ENCODE measurements at regions not wholly inside any gene's neighbourhood (a gene's known extent, or its start where the extent isn't known, plus 50 kb on each side); places are given as distances from the start of the nearest gene placed in this dataset.
A peak's percentile ranks its signal among the peaks of the same experiment; 100 is the strongest.

DNA sequence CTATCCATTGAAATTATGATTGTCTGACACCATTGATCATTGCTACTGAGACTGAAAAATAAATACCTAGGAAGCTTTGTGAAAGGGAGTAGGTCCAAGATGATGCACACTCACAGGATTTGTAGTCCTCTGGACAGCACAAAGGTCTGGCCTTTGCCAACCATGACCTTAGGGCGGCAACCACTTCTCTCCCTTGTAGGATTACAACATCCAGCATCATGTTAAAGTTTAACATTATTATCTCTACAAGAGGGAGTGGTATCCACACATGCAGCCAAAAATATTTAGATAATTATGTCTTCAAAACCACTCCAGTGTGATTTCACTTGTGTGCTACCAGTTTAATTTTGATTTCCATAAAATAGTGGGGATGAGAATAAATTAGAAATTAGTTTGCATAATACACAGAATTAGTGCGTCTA is 51.1 kb upstream of the NHSL1 start:
- no peak for DNase-seq

DNA sequence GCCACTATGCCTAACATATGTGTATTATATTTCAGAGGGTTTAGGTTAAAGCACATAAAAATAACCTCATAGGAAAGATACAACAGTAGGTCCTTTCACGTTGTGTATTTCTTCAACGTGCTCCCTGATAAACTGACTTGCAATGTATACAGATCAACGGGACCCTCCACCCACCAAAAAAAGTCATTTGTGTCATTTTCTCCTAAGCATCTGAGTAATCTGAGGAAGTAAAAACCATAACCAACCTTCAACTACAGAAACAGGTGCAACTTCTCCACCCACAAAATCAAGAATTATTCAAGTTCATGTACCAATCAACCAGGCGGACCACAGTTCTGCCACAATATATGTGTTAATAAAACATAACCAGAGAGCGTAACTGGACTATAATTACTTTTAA is 54.9 kb upstream of the NHSL1 start:
- DNase-seq = no peak

DNA sequence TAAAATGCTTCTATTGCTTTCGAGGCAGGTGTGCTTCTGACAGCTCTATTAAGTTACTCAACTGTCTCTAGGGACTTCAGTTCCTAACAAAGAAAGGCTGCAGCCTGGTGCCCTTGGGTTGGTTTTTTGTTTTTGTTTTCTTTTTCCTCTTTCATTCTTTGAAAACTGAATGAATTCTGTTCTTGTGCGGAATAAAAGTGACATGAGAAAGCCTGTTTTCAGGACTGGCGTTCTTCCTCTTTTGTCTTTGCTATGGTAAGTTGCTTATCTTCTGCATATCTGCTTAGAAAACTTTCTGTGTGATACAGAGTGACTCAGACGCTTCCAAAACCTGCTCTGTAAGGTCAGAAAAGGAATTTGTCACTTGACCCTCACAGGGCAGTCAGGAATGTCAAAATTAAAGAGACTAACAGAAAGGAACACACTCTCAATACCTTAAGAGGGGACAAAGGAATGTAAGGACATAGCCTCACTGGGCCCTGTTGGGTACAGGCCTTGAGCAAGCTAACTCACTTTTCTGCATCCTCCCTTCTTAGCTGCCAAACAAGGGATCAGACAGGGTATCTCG is 56.2 kb upstream of the NHSL1 start:
- DNase-seq = no peak

DNA sequence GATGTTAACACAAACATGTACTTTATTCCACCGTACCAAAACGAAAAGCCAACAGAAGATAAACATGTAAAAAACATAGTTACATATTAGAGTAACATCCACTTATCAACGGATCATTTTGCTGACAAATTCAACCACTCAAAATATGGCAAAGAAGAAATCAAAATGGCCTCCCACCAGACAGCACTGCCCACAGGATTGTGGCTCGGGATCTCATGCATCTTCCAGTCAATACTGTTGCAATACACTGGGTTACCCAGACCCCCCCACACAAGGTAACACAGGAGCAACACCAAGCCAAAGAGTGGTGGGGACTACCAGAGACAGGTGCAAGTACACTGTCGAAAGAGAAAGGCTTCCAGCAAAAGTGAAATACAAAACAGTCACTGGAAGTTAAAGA is 57.9 kb upstream of the NHSL1 start:
- no peak for DNase-seq

DNA sequence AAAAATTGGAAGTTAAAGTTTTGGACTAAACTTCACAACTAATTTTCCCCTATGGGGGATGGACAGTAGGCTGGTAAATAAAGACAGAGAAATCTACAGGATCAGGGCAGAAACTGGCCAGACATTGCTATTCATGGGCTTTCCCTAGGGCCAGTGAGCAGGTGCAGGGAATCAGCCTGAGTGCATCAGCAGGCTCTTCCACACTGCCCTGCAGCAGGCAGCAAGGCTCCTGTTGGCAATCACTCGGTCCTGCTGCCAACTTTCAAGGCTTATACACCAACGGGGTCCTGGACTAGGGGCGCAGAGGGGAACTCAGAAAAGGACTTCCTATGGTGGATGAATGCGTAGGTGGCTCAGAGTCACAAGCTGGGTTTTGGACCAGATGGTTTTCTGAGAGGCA is 59.8 kb upstream of the NHSL1 start:
- DNase-seq = no peak

DNA sequence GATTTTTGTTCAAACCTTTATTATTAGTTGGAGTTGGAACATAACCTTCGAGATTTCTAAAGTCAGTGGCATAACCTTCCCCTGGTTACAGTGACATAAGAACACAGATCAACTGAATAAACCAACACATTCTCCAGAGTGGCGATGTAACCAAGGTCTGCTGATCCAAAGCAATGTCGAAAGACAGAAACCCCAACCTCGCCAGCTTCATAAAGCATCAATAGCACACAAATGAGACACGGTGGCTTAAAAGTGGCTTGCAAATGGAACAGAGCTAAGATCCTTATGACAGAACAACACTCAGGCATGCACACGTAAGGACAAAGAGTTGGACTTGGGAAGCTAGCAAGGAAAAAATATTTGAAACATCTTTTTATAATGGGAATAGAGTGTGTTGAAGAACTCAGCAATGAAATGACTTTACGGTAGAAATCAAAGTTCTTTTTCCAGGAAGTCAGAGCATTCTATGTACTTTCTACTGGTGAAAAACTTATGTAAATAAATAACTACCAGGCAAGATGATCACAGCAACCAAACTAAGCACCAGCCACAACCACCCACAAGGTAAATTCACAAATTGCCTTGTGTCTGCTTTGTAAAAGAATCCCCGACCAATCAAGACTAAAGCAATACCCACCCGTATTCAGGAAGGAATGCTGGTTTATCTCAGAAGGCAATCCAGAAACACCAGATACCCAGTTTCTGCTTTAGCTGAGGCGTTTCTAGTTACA is 61.0 kb upstream of the NHSL1 start:
- DNase-seq = no peak

DNA sequence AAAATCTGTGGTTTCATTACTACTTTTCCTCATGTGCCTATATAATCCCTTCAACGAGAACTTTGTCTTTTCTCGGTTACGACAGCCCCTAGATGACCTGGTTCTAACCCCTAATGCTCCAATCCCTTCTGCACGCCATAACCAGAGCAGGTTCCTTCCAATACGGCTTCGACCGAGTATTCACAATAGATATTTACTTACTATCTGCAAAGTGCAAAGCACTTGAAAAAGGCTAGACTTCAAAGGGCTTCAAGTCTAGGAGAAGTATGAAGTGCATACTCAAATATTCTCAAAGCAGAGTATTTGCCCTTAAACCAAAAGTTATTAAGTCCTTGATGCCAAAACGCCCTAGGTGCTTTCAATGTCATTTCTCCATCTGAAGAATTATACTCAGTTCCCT is 63.4 kb upstream of the NHSL1 start:
- no peak for DNase-seq

GRCh38 chr6:138563231-138563630 is 63.9 kb upstream of the NHSL1 start:
- no peak for DNase-seq

DNA sequence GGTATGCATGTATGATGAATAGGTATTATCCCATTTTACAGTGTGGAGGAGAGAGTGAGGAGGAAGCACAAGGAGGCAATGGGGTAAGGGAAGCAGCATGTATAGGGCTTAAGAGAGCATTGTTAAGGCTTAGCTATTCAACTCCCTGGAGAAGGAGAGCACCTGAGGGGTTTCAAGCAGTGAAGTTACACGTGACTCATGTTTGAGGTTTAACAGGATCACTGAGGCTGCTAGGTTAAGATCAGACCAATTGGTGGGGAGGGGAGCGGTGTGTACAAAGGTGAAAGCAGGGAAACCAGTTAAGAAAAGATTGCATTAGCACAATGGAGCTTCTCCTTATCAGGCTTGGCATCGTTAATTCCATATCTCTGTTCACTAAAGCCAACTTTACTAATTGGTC is 64.4 kb upstream of the NHSL1 start:
- DNase-seq = no peak

DNA sequence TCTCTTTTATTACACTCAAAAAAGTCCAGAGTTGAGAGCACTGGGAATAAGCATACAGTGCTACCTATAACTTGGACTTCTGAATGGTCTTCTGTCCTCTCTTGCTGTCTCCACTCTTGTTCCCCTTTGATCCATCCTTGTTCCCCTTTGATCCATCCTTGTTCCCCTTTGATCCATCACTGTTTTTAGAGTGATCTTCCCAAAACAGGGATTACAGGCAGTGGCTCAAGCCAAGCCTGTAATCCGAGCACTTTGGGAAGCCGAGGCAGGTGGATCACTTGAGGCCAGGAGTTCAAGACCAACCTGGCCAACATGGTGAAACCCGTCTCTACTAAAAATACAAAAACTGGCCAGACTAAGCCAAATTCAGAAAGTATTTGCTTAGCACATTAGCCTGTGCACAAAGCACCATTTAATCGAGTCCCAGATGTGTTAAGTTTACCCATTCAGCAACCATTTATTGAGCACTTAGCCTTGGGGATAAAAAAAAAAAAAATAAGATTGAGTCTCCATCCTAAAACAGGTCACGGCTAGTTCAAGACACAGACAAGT is 65.0 kb upstream of the NHSL1 start:
- no peak for DNase-seq

- no peak for DNase-seq
Observed at GRCh38 chr6:138567052-138567451, 67.8 kb upstream of the NHSL1 start.

DNA sequence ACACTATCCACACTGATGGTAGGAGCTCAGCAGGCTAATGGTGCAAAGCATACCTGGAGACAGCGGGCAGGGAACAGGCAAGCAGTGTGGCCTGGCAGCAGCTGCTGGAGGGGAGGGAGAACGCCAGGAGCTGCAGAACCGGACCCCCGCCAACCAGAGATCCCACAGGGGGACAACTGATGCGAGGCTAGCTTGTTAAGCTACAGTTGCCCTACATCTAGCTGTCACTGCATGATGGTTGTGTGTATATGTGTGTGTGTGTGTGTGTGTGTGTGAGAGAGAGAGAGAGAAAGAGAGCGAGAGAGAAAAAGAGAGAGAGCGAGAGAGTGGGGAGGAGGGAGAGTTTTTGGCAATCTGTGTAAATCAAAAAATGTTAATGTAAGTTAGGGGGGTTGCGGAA is 69.7 kb upstream of the NHSL1 start:
- no peak for DNase-seq

DNA sequence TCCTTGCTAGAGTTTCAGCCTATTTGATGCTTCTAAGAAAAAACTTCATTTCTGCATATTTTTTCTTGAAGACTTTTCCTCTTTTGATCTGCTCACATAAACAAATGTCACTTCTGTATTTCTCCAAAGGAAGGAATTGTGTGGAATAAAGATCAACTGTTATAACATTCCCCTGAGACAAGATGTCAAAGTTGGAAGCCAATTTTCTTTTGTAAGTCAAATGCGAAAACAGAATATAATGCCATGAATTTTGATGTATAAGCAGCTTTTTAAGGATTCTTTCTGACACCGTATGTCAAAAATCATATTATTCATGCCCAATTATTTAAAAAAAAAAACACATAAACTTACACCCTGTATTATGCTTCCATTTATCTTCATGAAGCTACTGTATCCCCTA is 70.3 kb upstream of the NHSL1 start:
- DNase-seq = no peak

GRCh38 chr6:138569970-138570724 is 70.9 kb upstream of the NHSL1 start:
- no peak for DNase-seq

DNA sequence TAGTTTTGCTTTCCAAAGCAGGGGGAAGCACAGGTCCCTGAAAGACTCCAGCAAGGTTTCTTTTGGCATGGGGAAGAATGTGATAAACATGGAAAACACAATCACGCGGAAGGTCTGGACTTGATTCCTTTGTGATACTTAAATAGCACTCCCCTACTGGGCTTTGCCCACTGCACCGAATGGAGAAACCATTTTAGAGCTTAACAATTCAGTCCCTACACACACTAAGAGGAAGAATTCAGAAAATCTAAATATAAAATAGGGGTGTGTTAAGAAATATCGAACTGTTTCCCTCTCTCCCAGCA is 71.4 kb upstream of the NHSL1 start:
- DNase-seq = peak; percentile 27

DNA sequence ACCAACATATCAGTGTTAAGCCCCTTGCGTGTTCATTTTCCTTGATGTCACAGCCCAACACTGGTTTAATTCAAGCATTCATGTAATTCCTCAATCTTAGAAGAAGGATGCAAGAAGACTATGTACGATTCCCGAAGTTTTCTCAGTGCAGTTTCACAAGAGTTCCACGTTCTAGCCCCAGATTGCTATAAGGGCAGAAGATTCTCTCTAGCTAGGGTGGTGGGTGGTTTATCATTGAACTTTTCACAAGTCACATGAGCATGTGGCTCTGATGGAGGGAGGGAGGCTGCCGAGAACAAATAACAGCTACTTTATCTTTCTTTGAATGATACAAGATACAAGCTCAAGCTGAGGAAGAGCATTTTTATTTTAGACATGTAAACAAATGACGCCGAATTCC is 71.9 kb upstream of the NHSL1 start:
- DNase-seq = no peak

- DNase-seq = no peak
Observed at GRCh38 chr6:138571585-138572166, 72.4 kb upstream of the NHSL1 start.

DNA sequence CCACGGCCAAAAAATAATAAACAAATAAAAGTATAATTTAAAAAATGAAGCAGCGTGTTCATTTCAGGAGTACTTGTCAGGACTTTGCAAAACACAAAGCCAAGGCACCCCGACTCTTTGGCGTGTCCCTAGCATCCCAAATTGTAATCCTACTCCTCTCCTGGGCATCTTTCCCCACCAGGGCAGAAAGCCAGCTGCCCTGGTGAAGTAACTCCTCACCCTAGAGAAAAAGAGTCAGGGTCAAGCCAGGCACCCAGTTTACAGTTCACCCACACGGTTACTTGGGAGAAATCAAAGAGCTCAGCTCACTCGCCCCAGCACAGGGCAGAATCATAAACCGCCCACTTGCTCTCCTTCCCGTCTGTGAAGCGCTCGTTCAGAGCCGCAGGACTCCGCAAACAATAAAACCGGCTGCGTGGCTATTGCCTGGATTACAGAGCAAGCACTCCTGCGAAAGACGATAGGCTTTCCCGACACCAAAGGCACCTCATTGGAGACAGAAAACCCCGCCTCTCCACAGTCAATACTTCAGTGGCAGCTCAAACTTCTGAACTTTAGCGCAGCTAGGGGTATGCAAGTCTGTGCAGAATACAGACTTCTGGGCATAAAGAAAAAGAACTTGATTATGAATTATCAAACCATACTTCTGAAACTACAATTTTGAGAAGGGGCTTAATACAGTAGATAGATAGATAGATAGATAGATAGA is 73.0 kb upstream of the NHSL1 start:
- DNase-seq = peak; percentile 61

- no peak for DNase-seq
Observed at GRCh38 chr6:138572885-138573284, 73.6 kb upstream of the NHSL1 start.

DNA sequence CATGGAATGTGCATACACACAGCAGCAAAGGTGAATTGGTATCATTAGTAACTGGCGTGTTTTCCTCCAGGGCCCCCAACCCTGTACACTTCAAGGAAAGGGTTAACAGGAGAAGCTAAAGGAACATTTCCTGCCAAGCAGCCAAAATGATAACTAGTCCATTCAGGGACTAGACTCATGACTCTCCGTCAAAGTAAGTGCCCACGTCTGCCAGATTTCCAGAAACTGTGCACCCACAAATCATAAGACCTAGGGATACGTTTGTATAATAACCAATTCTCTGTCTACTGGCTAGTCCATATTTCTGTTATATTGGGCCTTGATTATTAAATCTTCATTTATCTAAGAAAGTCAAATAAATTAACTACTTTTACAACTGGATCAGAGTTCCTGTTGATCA is 76.0 kb upstream of the NHSL1 start:
- no peak for DNase-seq

DNA sequence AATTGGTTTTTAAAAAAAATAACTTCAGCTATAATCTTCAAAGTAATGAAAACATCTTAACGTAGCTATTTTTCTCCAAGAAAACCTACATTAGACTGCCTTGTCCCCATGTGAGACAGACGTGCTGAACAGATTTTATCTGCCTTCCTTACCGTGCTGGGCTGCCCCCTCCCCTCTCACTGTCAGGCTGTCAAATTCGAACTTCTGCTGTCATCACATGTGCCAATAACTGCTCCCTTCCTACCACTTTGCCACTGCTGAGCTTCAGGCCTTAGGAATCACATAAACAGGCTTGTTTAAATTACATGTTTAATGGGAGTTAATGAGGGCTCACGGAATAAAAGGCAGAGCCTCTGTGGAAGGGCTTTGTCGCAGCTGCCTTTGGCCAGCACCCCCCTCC is 77.0 kb upstream of the NHSL1 start:
- peak; percentile 86 for DNase-seq

- peak; percentile 84 for DNase-seq
Observed at GRCh38 chr6:138577151-138577915, 78.0 kb upstream of the NHSL1 start.
